Suprapubic skin (tissue), 4 donors: ENCODE measurements at regions not wholly inside any gene's neighbourhood (a gene's known extent, or its start where the extent isn't known, plus 50 kb on each side); places are given as distances from the start of the nearest gene placed in this dataset.

Experiments used
- DNase-seq, 2 donors: peaks; one replicate each; pipeline ENCODE4 v3.0.0-alpha.2; 2019; ENCODE audit warnings: low spot score in 2 of 2
- H3K27ac ChIP-seq: fragments of 200-600 bp; sonication (generic); one replicate; pipeline ENCODE4 v1.5.1; 2019
- H3K27me3 ChIP-seq: fragments of 200-600 bp; sonication (generic); one replicate; pipeline ENCODE4 v1.5.1; 2019
- H3K36me3 ChIP-seq: fragments of 200-600 bp; sonication (generic); one replicate; pipeline ENCODE4 v1.5.1; 2019
- H3K4me1 ChIP-seq: fragments of 200-600 bp; sonication (generic); one replicate; pipeline ENCODE4 v1.5.1; 2019
- H3K4me3 ChIP-seq: fragments of 200-600 bp; sonication (generic); one replicate; pipeline ENCODE4 v1.5.1; 2019; ENCODE audit warnings: mild to moderate bottlenecking
- H3K9me3 ChIP-seq: fragments of 200-600 bp; sonication (generic); one replicate; pipeline ENCODE4 v1.5.1; 2019
- EP300 ChIP-seq: sonication (generic); formaldehyde crosslinking; IDR thresholded peaks from one replicate; pipeline ENCODE4 v1.6.1; 2017; ENCODE audit warnings: antibody characterized with exemption
- POLR2A ChIP-seq, 2 donors: fragments of 450-650 bp; IDR thresholded peaks; one replicate each; pipeline ENCODE4 v1.6.1; 2017; ENCODE audit warnings: antibody characterized with exemption in 2 of 2, mild to moderate bottlenecking in 2 of 2, moderate library complexity in 2 of 2
- POLR2AphosphoS5 ChIP-seq, 3 donors: sonication (generic); formaldehyde crosslinking; IDR thresholded peaks; one replicate each; pipeline ENCODE4 v1.6.1; 2017; ENCODE audit warnings: antibody characterized with exemption in 3 of 3
- whole genome bisulfite sequencing: methylation state at CpG from one replicate; pipeline ENCODE4 v1.1.5; 2018; 5-methylcytosine and 5-hydroxymethylcytosine counted together
- TF ChIP-seq, protein P1 (sequence below), 2 donors: fragments of 200-600 bp in 1 of 2; fragments of 450-650 bp in 1 of 2; sonication (generic) in 1 of 2; IDR thresholded peaks; one replicate each; pipeline ENCODE4 v1.5.1; 2016 to 2019; ENCODE audit warnings: antibody characterized with exemption in 2 of 2, mild to moderate bottlenecking in 1 of 2, moderate library complexity in 1 of 2

GRCh38 chr12:98352835-98353234 is 162.6 kb upstream of the TMPO start:
- Histone ChIP-seq H3K9me3 (no peaks in the 10 kb centered on the region), H3K4me3 (no peak overlapping the region), H3K27me3 (no peaks in the 10 kb centered on the region), H3K36me3 (no peaks in the 10 kb centered on the region), H3K27ac (no peak overlapping the region), H3K4me1 (no peaks in the 10 kb centered on the region)
- TF ChIP-seq, protein P1, sequence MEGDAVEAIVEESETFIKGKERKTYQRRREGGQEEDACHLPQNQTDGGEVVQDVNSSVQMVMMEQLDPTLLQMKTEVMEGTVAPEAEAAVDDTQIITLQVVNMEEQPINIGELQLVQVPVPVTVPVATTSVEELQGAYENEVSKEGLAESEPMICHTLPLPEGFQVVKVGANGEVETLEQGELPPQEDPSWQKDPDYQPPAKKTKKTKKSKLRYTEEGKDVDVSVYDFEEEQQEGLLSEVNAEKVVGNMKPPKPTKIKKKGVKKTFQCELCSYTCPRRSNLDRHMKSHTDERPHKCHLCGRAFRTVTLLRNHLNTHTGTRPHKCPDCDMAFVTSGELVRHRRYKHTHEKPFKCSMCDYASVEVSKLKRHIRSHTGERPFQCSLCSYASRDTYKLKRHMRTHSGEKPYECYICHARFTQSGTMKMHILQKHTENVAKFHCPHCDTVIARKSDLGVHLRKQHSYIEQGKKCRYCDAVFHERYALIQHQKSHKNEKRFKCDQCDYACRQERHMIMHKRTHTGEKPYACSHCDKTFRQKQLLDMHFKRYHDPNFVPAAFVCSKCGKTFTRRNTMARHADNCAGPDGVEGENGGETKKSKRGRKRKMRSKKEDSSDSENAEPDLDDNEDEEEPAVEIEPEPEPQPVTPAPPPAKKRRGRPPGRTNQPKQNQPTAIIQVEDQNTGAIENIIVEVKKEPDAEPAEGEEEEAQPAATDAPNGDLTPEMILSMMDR (IDR thresholded peaks at IDR 0.05), result no peak
- no peak for TF ChIP-seq POLR2A (IDR thresholded peaks at IDR 0.05)
- TF ChIP-seq POLR2AphosphoS5 (IDR thresholded peaks at IDR 0.05), result no peak
- no peak for DNase-seq
- 65% methylated on average over 3 of the region's 3 CpGs for WGBS

DNA sequence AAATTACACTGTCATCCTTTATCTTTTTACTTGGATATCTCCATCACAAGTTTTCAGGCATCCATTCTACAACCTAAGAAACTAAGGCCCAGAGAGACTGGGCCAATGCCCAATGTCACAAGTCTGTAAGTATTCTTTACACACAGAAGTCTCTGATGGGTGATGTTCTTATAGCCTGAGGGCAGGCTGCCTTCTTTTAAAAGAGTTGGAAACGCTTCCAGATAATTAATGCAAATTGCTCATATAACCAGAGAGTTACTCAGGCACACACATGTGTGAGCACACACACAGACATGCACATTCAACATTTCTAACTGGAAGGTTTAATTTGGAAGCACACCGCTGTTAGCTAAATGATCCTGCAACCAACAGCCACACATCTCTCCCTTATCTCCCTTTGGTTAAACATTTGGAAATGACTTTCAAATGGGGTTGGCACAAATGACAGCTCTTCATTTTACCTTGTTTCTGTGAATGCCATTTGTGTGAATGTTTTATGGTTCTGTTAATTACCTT is 160.8 kb upstream of the TMPO start:
- Histone ChIP-seq H3K27ac (no peak overlapping the region), H3K27me3 (no peaks in the 10 kb centered on the region), H3K4me1 (no peaks in the 10 kb centered on the region), H3K9me3 (no peaks in the 10 kb centered on the region), H3K36me3 (no peaks in the 10 kb centered on the region), H3K4me3 (no peak overlapping the region)
- no peak for TF ChIP-seq EP300
- TF ChIP-seq, protein P1 (IDR thresholded peaks at IDR 0.05), result no peak
- TF ChIP-seq POLR2AphosphoS5 (IDR thresholded peaks at IDR 0.05), result no peak
- no peak for DNase-seq
- 50% methylated on average over 2 of the region's 2 CpGs for WGBS

DNA sequence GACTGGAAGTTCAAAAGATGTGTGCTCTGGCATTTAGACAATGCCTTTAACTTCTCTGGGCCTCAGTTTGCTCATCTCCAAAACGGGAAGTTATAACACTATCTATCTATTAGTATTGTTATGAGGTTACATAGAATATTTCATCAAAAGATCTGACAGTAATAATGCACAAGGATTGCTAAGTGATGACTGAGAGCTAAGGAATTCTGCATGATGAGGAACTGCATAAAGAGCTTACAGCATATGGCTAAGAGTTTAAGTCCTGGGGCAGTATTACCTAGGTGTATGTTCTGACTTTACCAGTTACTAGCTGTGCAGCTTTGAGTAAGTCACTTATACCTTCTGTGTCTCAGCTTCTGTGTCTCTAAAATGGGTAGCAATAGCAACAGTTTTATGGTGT is 160.1 kb upstream of the TMPO start:
- 49% methylated on average over 1 of the region's 1 CpG for WGBS
- Histone ChIP-seq H3K27me3 (no peaks in the 10 kb centered on the region), H3K4me3 (no peak overlapping the region), H3K4me1 (no peaks in the 10 kb centered on the region), H3K27ac (no peak overlapping the region), H3K9me3 (no peaks in the 10 kb centered on the region), H3K36me3 (no peaks in the 10 kb centered on the region)
- no peak for DNase-seq
- TF ChIP-seq POLR2AphosphoS5 (IDR thresholded peaks at IDR 0.05), result no peak
- no peak for TF ChIP-seq POLR2A (IDR thresholded peaks at IDR 0.05)
- TF ChIP-seq, protein P1 (IDR thresholded peaks at IDR 0.05), result no peak
- no peak for TF ChIP-seq EP300

DNA sequence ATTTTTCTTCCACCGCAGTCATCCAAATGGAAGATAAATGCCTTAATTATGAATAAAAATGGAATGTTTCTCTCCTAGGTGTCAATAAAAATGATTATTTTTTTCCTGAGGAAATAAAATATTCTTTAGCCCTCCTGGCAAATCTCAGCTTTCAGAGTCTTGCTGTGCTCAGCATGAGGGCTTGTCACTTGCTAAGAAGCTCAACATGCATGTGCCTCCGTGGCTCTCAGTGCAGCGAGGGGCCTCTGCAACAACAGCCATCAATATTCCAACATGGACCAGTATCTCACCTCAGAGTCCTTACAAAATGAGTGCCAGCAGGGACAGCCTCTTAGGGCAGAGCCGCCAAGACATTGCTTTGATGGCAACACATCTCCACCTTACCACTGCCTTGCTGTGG is 159.5 kb upstream of the TMPO start:
- Histone ChIP-seq H3K4me1 (no peaks in the 10 kb centered on the region), H3K27ac (no peak overlapping the region), H3K4me3 (no peak overlapping the region), H3K9me3 (no peaks in the 10 kb centered on the region), H3K27me3 (peaks cover 3% of the 10 kb centered on the region), H3K36me3 (no peaks in the 10 kb centered on the region)
- TF ChIP-seq POLR2AphosphoS5 (IDR thresholded peaks at IDR 0.05) (no peak), EP300 (no peak), POLR2A (IDR thresholded peaks at IDR 0.05) (no peak)
- TF ChIP-seq, protein P1 (IDR thresholded peaks at IDR 0.05), result no peak
- WGBS, result 80% methylated on average over 4 of the region's 4 CpGs
- no peak for DNase-seq

DNA sequence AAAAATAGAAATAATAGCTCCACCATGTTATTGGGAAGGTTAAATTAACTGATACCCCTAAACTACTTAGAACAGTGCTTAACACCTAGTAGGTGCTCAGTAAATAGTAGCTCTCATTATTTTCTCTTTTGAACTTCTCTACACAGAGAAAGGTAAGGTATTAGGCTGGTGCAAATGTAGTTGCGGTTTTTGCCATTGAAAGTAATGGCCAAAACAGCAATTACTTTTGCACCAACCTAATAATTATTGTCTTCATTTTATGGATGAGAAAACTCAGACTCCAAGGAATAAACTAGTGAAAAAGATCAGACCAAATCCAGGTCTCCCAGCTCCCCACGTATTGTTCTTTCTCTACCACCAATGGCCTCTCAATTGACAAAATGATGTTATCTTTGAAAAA is 157.2 kb upstream of the TMPO start:
- WGBS, result 86% methylated on average over 2 of the region's 2 CpGs
- no peaks in the 10 kb centered on the region for H3K9me3 ChIP-seq
- DNase-seq, result no peak
- H3K36me3 ChIP-seq, result no peaks in the 10 kb centered on the region
- no peak overlapping the region for H3K27ac ChIP-seq
- no peak for TF ChIP-seq POLR2A (IDR thresholded peaks at IDR 0.05)
- no peak for TF ChIP-seq EP300
- TF ChIP-seq, protein P1 (IDR thresholded peaks at IDR 0.05), result no peak
- TF ChIP-seq POLR2AphosphoS5 (IDR thresholded peaks at IDR 0.05), result no peak
- H3K4me3 ChIP-seq, result no peak overlapping the region
- H3K4me1 ChIP-seq, result no peaks in the 10 kb centered on the region
- H3K27me3 ChIP-seq, result peaks cover 5% of the 10 kb centered on the region
